PC-3 (cell line): ENCODE measurements at regions not wholly inside any gene's neighbourhood (a gene's known extent, or its start where the extent isn't known, plus 50 kb on each side); places are given as distances from the start of the nearest gene placed in this dataset.

Experiments
- ATAC-seq: fragments of 200-7000 bp; cut with Tn5 transposase; 2 replicates; pipeline ENCODE4 v1.9.1; 2020; ENCODE audit warnings: mild to moderate bottlenecking, moderate library complexity
- BruUV-seq: library from RNA; stranded (reverse); fragments of 400-500 nt; replicated peaks from 2 replicates; lab custom pipeline; 2021; lab: Mats Ljungman, UMichigan
- CTCF ChIA-PET: fragments of 300-600 bp; sonication (Branson Sonifier 250); formaldehyde crosslinking; loops from one replicate; lab custom pipeline; 2022; ENCODE audit warnings: antibody characterized with exemption; lab: Charles Lee
- POLR2A ChIA-PET: fragments of 300-600 bp; sonication (Branson Sonifier 250); formaldehyde crosslinking; loops from one replicate; lab custom pipeline; 2022; ENCODE audit warnings: antibody characterized with exemption; ENCODE audit not compliant: unreplicated experiment; lab: Charles Lee
- DNase-seq: peaks from one replicate; pipeline ENCODE4 v3.0.0-alpha.2; 2015
- H2AFZ ChIP-seq: fragments of 300-600 bp; sonication (generic); 2 replicates; pipeline ENCODE4 v1.6.0; 2016; ENCODE audit warnings: antibody characterized with exemption, low read length
- H3F3A ChIP-seq: fragments of 300-600 bp; sonication (generic); one replicate; pipeline ENCODE4 v1.6.0; 2017; ENCODE audit warnings: antibody characterized with exemption, low read length, control low read depth, mild to moderate bottlenecking; ENCODE audit not compliant: unreplicated experiment
- H3K27ac ChIP-seq: fragments of 300-600 bp; sonication (generic); 2 replicates; pipeline ENCODE4 v1.5.1; 2016; ENCODE audit warnings: mild to moderate bottlenecking, low read length
- H3K27me3 ChIP-seq: fragments of 300-600 bp; sonication (generic); 2 replicates; pipeline ENCODE4 v1.6.1; 2016; ENCODE audit warnings: low read length, mixed read lengths
- H3K36me3 ChIP-seq: fragments of 300-600 bp; sonication (generic); 2 replicates; pipeline ENCODE4 v1.6.1; 2016; ENCODE audit warnings: low read depth, mixed run types, low read length, mixed read lengths
- H3K4me1 ChIP-seq: fragments of 300-600 bp; sonication (generic); 2 replicates; pipeline ENCODE4 v1.5.1; 2016; ENCODE audit warnings: low read length; ENCODE audit not compliant: insufficient read depth
- H3K4me2 ChIP-seq: fragments of 300-600 bp; sonication (generic); 2 replicates; pipeline ENCODE4 v1.6.0; 2016; ENCODE audit warnings: low read length
- H3K4me3 ChIP-seq: fragments of 300-600 bp; sonication (generic); 2 replicates; pipeline ENCODE4 v1.5.1; 2016; ENCODE audit warnings: mild to moderate bottlenecking, low read length, mixed read lengths
- H3K79me2 ChIP-seq: fragments of 300-600 bp; sonication (generic); 2 replicates; pipeline ENCODE4 v1.6.1; 2017; ENCODE audit warnings: low read length, mixed read lengths
- H3K9ac ChIP-seq: fragments of 300-600 bp; sonication (generic); 2 replicates; pipeline ENCODE4 v1.6.0; 2016; ENCODE audit warnings: mild to moderate bottlenecking, low read length
- H3K9me2 ChIP-seq: fragments of 300-600 bp; sonication (generic); replicated peaks from 2 replicates; pipeline ENCODE4 v1.6.1; 2016; ENCODE audit warnings: mixed run types, low read length, mixed read lengths
- H3K9me3 ChIP-seq: fragments of 300-600 bp; sonication (generic); 2 replicates; pipeline ENCODE4 v1.6.1; 2016; ENCODE audit warnings: low read length, mixed read lengths
- H4K20me1 ChIP-seq: fragments of 300-600 bp; sonication (generic); 2 replicates; pipeline ENCODE4 v1.6.1; 2016; ENCODE audit warnings: low read length, mixed read lengths
- CTCF ChIP-seq: fragments of 300-600 bp; sonication (generic); conservative IDR thresholded peaks from 2 replicates; pipeline ENCODE4 v1.5.1; 2017; ENCODE audit warnings: antibody characterized with exemption, low read depth, mild to moderate bottlenecking, low read length
- EZH2 ChIP-seq: fragments of 300-600 bp; sonication (generic); IDR thresholded peaks from one replicate; pipeline ENCODE4 v1.6.1; 2017; ENCODE audit warnings: antibody characterized with exemption, mild to moderate bottlenecking, low read length; ENCODE audit not compliant: unreplicated experiment
- EZH2phosphoT487 ChIP-seq: fragments of 300-600 bp; sonication (generic); IDR thresholded peaks from 2 replicates; pipeline ENCODE4 v1.6.1; 2018; ENCODE audit warnings: mild to moderate bottlenecking, antibody characterized with exemption, low read length, borderline replicate concordance
- intact Hi-C: fragments of 100-400 bp; cut with micrococcal nuclease; formaldehyde crosslinking; loops from 2 replicates; pipeline ENCODE4 v1.9.0; 2023

GRCh38 chr1:58861506-58861905, 77.7 kb upstream of the JUN start:
- CTCF ChIA-PET: no interaction called here
- no peaks in the 10 kb centered on the region for H3K9me3 ChIP-seq
- H4K20me1 ChIP-seq: no peaks in the 10 kb centered on the region
- H3F3A ChIP-seq: no peaks in the 10 kb centered on the region
- no peak for TF ChIP-seq CTCF
- no peak for TF ChIP-seq EZH2
- no peak for TF ChIP-seq EZH2phosphoT487
- no TSS peak for BruUV-seq
- no peaks in the 10 kb centered on the region for H3K36me3 ChIP-seq
- H3K9me2 ChIP-seq: no peaks in the 10 kb centered on the region; the same call in 1 of the 2 replicates
- peak overlapping the region; percentile 24 for H3K4me2 ChIP-seq
- peak; percentile 90 for ATAC-seq
- no peak overlapping the region for H3K27ac ChIP-seq
- no peak overlapping the region for H2AFZ ChIP-seq
- DNase-seq: peak; percentile 58
- no peak overlapping the region for H3K4me3 ChIP-seq
- H3K4me1 ChIP-seq: peaks cover 17% of the 10 kb centered on the region
- H3K9ac ChIP-seq: no peak overlapping the region
- POLR2A ChIA-PET: no interaction called here
- H3K79me2 ChIP-seq: no peaks in the 10 kb centered on the region
- intact Hi-C loops: no loop called here
- no peaks in the 10 kb centered on the region for H3K27me3 ChIP-seq

DNA sequence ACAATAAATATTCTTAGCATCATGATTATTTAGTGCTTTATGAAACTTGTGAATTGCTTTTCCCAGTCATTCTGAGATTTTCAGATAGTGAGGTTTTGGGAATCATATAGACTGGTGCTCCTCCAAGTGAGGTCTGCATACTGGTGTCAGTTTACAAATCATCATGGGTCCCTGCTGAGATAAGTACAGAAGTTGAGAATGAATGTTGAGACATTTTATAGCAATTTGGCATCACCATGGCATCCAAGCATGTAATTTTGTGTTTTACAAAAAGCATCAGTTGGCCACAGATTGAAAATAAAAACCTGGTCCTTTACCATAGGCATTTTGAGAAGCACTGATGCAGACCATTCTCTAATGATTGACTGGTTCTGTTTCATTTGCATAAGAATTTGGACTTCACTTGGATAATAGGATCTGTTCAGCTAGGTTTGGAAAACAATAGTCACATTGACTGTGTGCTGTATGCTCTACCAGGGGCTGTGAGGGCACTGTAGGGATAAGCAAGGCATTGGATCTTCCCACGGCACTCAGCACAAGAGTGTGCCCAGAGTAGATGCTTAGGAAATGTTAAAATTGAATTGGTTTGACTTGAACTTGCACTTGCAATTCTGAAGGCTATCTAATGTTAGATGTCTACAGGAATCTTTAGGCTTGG, 79.0 kb upstream of the JUN start:
- no peaks in the 10 kb centered on the region for H3K9me2 ChIP-seq
- no TSS peak for BruUV-seq
- H3K27me3 ChIP-seq: no peaks in the 10 kb centered on the region
- DNase-seq (no peak), ATAC-seq (no peak)
- no peaks in the 10 kb centered on the region for H3K79me2 ChIP-seq
- peaks cover 17% of the 10 kb centered on the region for H3K4me1 ChIP-seq
- no peak overlapping the region for H2AFZ ChIP-seq
- POLR2A ChIA-PET: no interaction called here
- CTCF ChIA-PET: no interaction called here
- H3K27ac ChIP-seq: no peak overlapping the region
- no peaks in the 10 kb centered on the region for H4K20me1 ChIP-seq
- H3K9me3 ChIP-seq: no peaks in the 10 kb centered on the region
- no peak overlapping the region for H3K4me3 ChIP-seq
- H3K36me3 ChIP-seq: no peaks in the 10 kb centered on the region
- TF ChIP-seq EZH2 (no peak), CTCF (no peak), EZH2phosphoT487 (no peak)
- no peaks in the 10 kb centered on the region for H3F3A ChIP-seq
- intact Hi-C loops: no loop called here
- H3K9ac ChIP-seq: no peak overlapping the region
- no peak overlapping the region for H3K4me2 ChIP-seq

DNA sequence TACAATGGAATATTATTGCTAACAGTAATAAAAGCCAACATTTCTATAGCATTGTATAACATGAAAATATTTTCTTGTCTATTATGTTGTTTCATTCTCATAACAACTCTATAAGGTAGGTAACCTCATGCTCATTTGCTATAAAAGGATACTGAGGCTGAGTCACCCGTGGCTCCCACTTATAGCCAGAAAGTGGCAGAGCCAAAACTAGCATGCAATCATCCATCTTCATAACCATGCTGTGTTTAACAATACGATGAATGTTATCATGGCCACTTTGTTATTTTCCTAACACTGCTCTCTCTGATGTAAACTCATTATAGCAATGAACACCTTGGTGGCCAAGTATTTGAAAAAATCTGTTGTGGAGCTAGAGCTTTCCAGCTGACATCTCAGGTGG, 80.8 kb upstream of the JUN start:
- Histone ChIP-seq H3K4me1 (peaks cover 17% of the 10 kb centered on the region), H3K27me3 (no peaks in the 10 kb centered on the region), H3K9ac (no peak overlapping the region), H2AFZ (no peak overlapping the region), H3F3A (no peaks in the 10 kb centered on the region), H3K9me3 (no peaks in the 10 kb centered on the region), H3K4me3 (no peak overlapping the region), H3K79me2 (no peaks in the 10 kb centered on the region), H4K20me1 (no peaks in the 10 kb centered on the region), H3K4me2 (no peak overlapping the region), H3K36me3 (no peaks in the 10 kb centered on the region), H3K9me2 (no peaks in the 10 kb centered on the region), H3K27ac (no peak overlapping the region)
- ChIA-PET POLR2A (no interaction called here), CTCF (no interaction called here)
- no TSS peak for BruUV-seq
- ATAC-seq (no peak), DNase-seq (no peak)
- TF ChIP-seq EZH2: no peak
- TF ChIP-seq EZH2phosphoT487: no peak
- intact Hi-C loops: no loop called here
